Adrenal gland (tissue), 5 donors: ENCODE measurements at regions not wholly inside any gene's neighbourhood (a gene's known extent, or its start where the extent isn't known, plus 50 kb on each side); places are given as distances from the start of the nearest gene placed in this dataset.

Experiments used
- CTCF ChIP-seq, 6 experiments: fragments of 450-650 bp in 4 of 6; fragments of 200-600 bp in 2 of 6; sonication (generic) in 1 of 6; IDR thresholded peaks; 1 replicate in 5 of 6; 2 replicates in 1 of 6; pipeline versions ENCODE4 v1.5.1 to v1.8.0; 2016 to 2021; ENCODE audit warnings: antibody characterized with exemption in 6 of 6, mild to moderate bottlenecking in 2 of 6, moderate library complexity in 1 of 6
- POLR2A ChIP-seq, 2 donors: fragments of 450-650 bp; IDR thresholded peaks; one replicate each; pipeline ENCODE4 v1.6.1; 2017; ENCODE audit warnings: antibody characterized with exemption in 2 of 2, mild to moderate bottlenecking in 2 of 2, moderate library complexity in 1 of 2
- donor health status: DM: no; HTN: no; CAD: no.

- TF ChIP-seq CTCF (IDR thresholded peaks at IDR 0.05) (no peak), POLR2A (IDR thresholded peaks at IDR 0.05) (no peak)
Observed at GRCh38 chr16:59690216-59690615, 956.1 kb upstream of the GOT2 start.
